Gastrocnemius medialis (tissue), 4 donors: ENCODE measurements at regions not wholly inside any gene's neighbourhood (a gene's known extent, or its start where the extent isn't known, plus 50 kb on each side); places are given as distances from the start of the nearest gene placed in this dataset.

Experiments
- ATAC-seq, 2 donors: fragments of 150-250 bp; one replicate each; pipeline ENCODE4 v1.9.1; 2016
- DNase-seq, 2 donors: peaks; one replicate each; pipeline ENCODE4 v3.0.0-alpha.2; 2019
- H3K27ac ChIP-seq, 4 donors: fragments of 200-600 bp; sonication (generic); 1 replicate in 1 of 4; 2 replicates in 3 of 4; pipeline ENCODE4 v1.5.1; 2016 to 2018; ENCODE audit warnings: mild to moderate bottlenecking in 2 of 4, moderate library complexity in 1 of 4
- H3K27me3 ChIP-seq, 3 donors: fragments of 200-600 bp; sonication (generic) in 2 of 3; 1 replicate in 1 of 3; 2 replicates in 2 of 3; pipeline versions ENCODE4 v1.5.1 to v1.6.0; 2016 to 2019; ENCODE audit warnings: mild to moderate bottlenecking in 1 of 3, moderate library complexity in 1 of 3
- H3K36me3 ChIP-seq, 2 donors: fragments of 200-600 bp; sonication (generic) in 1 of 2; one replicate each; pipeline ENCODE4 v1.5.1; 2017 to 2018
- H3K4me1 ChIP-seq, 2 donors: fragments of 200-600 bp; sonication (generic) in 1 of 2; one replicate each; pipeline ENCODE4 v1.5.1; 2016 to 2017; ENCODE audit warnings: mild to moderate bottlenecking in 2 of 2
- H3K4me3 ChIP-seq, 4 donors: fragments of 200-600 bp; sonication (generic) in 3 of 4; 1 replicate in 1 of 4; 2 replicates in 3 of 4; pipeline ENCODE4 v1.5.1; 2016 to 2019; ENCODE audit warnings: mild to moderate bottlenecking in 2 of 4
- H3K9me3 ChIP-seq, 3 donors: fragments of 200-600 bp; sonication (generic) in 2 of 3; 1 replicate in 1 of 3; 2 replicates in 2 of 3; pipeline ENCODE4 v1.5.1; 2016 to 2019
- CTCF ChIP-seq, 5 experiments: fragments of 450-650 bp in 3 of 5; fragments of 200-600 bp in 2 of 5; sonication (generic) in 2 of 5; IDR thresholded peaks in 4 of 5; conservative IDR thresholded peaks in 1 of 5; 1 replicate in 4 of 5; 2 replicates in 1 of 5; pipeline ENCODE4 v1.5.1; 2016 to 2019; ENCODE audit warnings: antibody characterized with exemption in 5 of 5, mild to moderate bottlenecking in 3 of 5, moderate library complexity in 3 of 5
- POLR2A ChIP-seq, 2 donors: fragments of 450-650 bp; IDR thresholded peaks; one replicate each; pipeline ENCODE4 v1.6.1; 2017; ENCODE audit warnings: antibody characterized with exemption in 2 of 2, mild to moderate bottlenecking in 2 of 2, moderate library complexity in 2 of 2
- in situ Hi-C, 4 donors: fragments of 200-750 bp; cut with MboI; loops; one replicate each; pipeline versions ENCODE4 v1.15.0 to v1.8.0; 2017; ENCODE audit warnings: low sequenced_read_pairs in 4 of 4
- intact Hi-C: fragments of 100-400 bp; cut with DNase I; formaldehyde crosslinking; loops from one replicate; pipeline ENCODE4 v1.15.1; 2023; ENCODE audit warnings: low total_unique reads

- H3K9me3 ChIP-seq, result no peaks in the 10 kb centered on the region
- H3K27ac ChIP-seq, result no peak overlapping the region
- in situ Hi-C loops, result no loop called here
- peaks cover 0 to 25% (median 0%) of the 10 kb centered on the region in 3 donors for H3K27me3 ChIP-seq
- TF ChIP-seq CTCF (IDR thresholded peaks at IDR 0.05 in 4 of 5, conservative IDR thresholded peaks at IDR 0.05 in 1 of 5) (no peak), POLR2A (IDR thresholded peaks at IDR 0.05) (no peak)
- ATAC-seq (peak in 1 of 2 donors; percentile 52), DNase-seq (no peak)
- H3K4me1 ChIP-seq, result no peaks in the 10 kb centered on the region
- H3K36me3 ChIP-seq, result no peaks in the 10 kb centered on the region
- H3K4me3 ChIP-seq, result no peak overlapping the region
- intact Hi-C loops, result loop anchor here (5.0 kb wide), 1 partner anchor 147 kb away; no protein-coding TSS in a partner anchor
Measured at GRCh38 chr20:61134296-61135030, 117.6 kb upstream of the CDH4 start.

DNA sequence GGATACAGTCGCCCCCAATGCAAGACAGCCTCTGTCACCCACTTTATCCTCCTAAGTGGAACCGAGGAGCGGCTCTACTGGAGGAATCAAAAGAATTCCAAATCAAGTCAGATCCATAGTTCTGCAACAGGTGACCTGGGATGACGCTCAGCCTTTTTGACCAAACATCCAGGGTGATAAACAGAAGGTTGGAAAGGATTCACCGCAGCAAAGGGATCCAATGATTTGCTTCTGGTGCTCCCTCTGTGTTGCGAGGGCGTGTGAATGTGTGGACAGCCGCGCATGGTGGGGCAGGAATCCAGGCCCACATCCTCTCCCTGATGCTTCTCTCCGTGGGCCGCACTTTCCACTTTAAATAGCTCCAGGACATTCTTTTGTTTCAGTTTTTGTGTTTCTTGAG, 116.8 kb upstream of the CDH4 start:
- Histone ChIP-seq H3K9me3 (no peaks in the 10 kb centered on the region), H3K27ac (no peak overlapping the region), H3K4me1 (no peaks in the 10 kb centered on the region), H3K36me3 (no peaks in the 10 kb centered on the region), H3K27me3 (peaks cover 0 to 25% (median 0%) of the 10 kb centered on the region in 3 donors), H3K4me3 (no peak overlapping the region)
- ATAC-seq (no peak), DNase-seq (no peak)
- intact Hi-C loops, result loop anchor here (5.0 kb wide), 1 partner anchor 148 kb away; no protein-coding TSS in a partner anchor
- no peak for TF ChIP-seq POLR2A (IDR thresholded peaks at IDR 0.05)
- TF ChIP-seq CTCF (IDR thresholded peaks at IDR 0.05 in 4 of 5, conservative IDR thresholded peaks at IDR 0.05 in 1 of 5), result no peak
- in situ Hi-C loops, result no loop called here

- in situ Hi-C loops, result no loop called here
- DNase-seq (no peak), ATAC-seq (no peak)
- H3K9me3 ChIP-seq, result no peaks in the 10 kb centered on the region
- intact Hi-C loops, result loop anchor here (5.0 kb wide), 1 partner anchor 149 kb away; no protein-coding TSS in a partner anchor
- no peaks in the 10 kb centered on the region for H3K4me1 ChIP-seq
- no peak overlapping the region for H3K27ac ChIP-seq
- H3K4me3 ChIP-seq, result no peak overlapping the region
- H3K36me3 ChIP-seq, result no peaks in the 10 kb centered on the region
- peaks cover 0 to 25% (median 0%) of the 10 kb centered on the region in 3 donors for H3K27me3 ChIP-seq
- no peak for TF ChIP-seq POLR2A (IDR thresholded peaks at IDR 0.05)
- no peak for TF ChIP-seq CTCF (IDR thresholded peaks at IDR 0.05 in 4 of 5, conservative IDR thresholded peaks at IDR 0.05 in 1 of 5)
Measured at GRCh38 chr20:61135968-61136367, 116.1 kb upstream of the CDH4 start.

DNA sequence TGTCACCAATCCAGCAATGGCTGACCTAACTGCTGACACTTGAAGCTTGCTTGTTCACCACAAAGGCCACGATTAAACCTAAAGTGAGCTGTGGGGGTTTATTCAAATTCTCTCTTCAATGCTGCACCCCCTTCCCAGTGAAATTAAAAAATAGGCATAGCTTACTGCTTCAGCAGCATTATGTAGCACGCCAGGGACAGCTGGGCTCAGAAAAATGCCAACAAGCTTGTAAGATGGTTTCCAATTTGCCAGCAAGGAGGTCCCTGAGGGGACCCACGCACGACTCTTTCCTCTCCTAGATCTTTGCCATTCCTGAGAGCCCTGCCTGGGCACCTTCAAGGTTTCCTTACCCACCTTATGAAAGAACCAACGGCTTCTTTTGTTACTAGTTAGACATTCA, 113.5 kb upstream of the CDH4 start:
- H3K4me3 ChIP-seq, result no peak overlapping the region
- no peaks in the 10 kb centered on the region for H3K9me3 ChIP-seq
- in situ Hi-C loops, result no loop called here
- H3K4me1 ChIP-seq, result no peaks in the 10 kb centered on the region
- DNase-seq (no peak), ATAC-seq (no peak)
- intact Hi-C loops, result loop anchor here (5.0 kb wide), 1 partner anchor 151 kb away; no protein-coding TSS in a partner anchor
- no peaks in the 10 kb centered on the region for H3K36me3 ChIP-seq
- H3K27ac ChIP-seq, result no peak overlapping the region
- no peak for TF ChIP-seq POLR2A (IDR thresholded peaks at IDR 0.05)
- TF ChIP-seq CTCF (IDR thresholded peaks at IDR 0.05 in 4 of 5, conservative IDR thresholded peaks at IDR 0.05 in 1 of 5), result no peak
- peaks cover 0 to 19% (median 0%) of the 10 kb centered on the region in 3 donors for H3K27me3 ChIP-seq
